MCF 10A (cell line): ENCODE measurements at regions not wholly inside any gene's neighbourhood (a gene's known extent, or its start where the extent isn't known, plus 50 kb on each side); places are given as distances from the start of the nearest gene placed in this dataset.

Source experiments
- BruUV-seq: library from RNA; stranded (reverse); fragments of 400-500 nt; replicated peaks from 2 replicates; lab custom pipeline; 2021; lab: Mats Ljungman, UMichigan
- CTCF ChIA-PET: fragments of 300-600 bp; sonication (Branson Sonifier 250); formaldehyde crosslinking; extraction: SDS; loops from one replicate; lab custom pipeline; 2021; ENCODE audit warnings: antibody characterized with exemption, inconsistent platforms; lab: Yijun Ruan, JAX
- POLR2A ChIA-PET: fragments of 300-600, 350-650 bp; sonication (Branson Sonifier 250); formaldehyde crosslinking; extraction: SDS; loops from one replicate; lab custom pipeline; 2020; ENCODE audit warnings: antibody characterized with exemption, inconsistent platforms; lab: Yijun Ruan, JAX
- DNase-seq: peaks from one replicate; pipeline ENCODE4 v3.0.0-alpha.2; 2018; ENCODE audit not compliant: unreplicated experiment
- H3K27ac Mint-ChIP-seq: one replicate; pipeline ENCODE4 v1.8.0; 2022; ENCODE audit warnings: mild to moderate bottlenecking, low read depth, mixed read lengths; ENCODE audit not compliant: unreplicated experiment
- H3K27me3 Mint-ChIP-seq: one replicate; pipeline ENCODE4 v1.8.0; 2022; ENCODE audit warnings: mixed read lengths; ENCODE audit not compliant: insufficient read depth, unreplicated experiment
- H3K36me3 Mint-ChIP-seq: one replicate; pipeline ENCODE4 v1.8.0; 2022; ENCODE audit warnings: mild to moderate bottlenecking, moderate library complexity, mixed read lengths; ENCODE audit not compliant: insufficient read depth, unreplicated experiment
- H3K4me1 Mint-ChIP-seq: one replicate; pipeline ENCODE4 v1.8.0; 2022; ENCODE audit warnings: mixed read lengths; ENCODE audit not compliant: insufficient read depth, unreplicated experiment
- H3K4me3 Mint-ChIP-seq: one replicate; pipeline ENCODE4 v1.8.0; 2022; ENCODE audit warnings: mild to moderate bottlenecking, moderate library complexity, mixed read lengths; ENCODE audit not compliant: unreplicated experiment
- H3K9me3 Mint-ChIP-seq: one replicate; pipeline ENCODE4 v1.8.0; 2022; ENCODE audit warnings: mixed read lengths; ENCODE audit not compliant: unreplicated experiment
- CTCF ChIP-seq: fragments of 200-600 bp; IDR thresholded peaks from one replicate; pipeline ENCODE4 v1.8.0; 2022; ENCODE audit warnings: antibody characterized with exemption, mild to moderate bottlenecking; ENCODE audit not compliant: unreplicated experiment
- intact Hi-C: fragments of 100-400 bp; cut with micrococcal nuclease; formaldehyde crosslinking; loops from 2 replicates; pipeline ENCODE4 v1.14.1; 2022

GRCh38 chr6:92944132-92944531 lies 475.2 kb downstream of the EPHA7 start:
- ChIA-PET CTCF (interaction anchor here (0.6 kb wide), 1 partner anchor 165 kb away, joined by 4 read pairs; no protein-coding TSS in a partner anchor), POLR2A (no interaction called here)
- DNase-seq = no peak
- H3K9me3 Mint-ChIP-seq = no peaks in the 10 kb centered on the region
- intact Hi-C loops = no loop called here
- no peaks in the 10 kb centered on the region for H3K4me1 Mint-ChIP-seq
- BruUV-seq = no TSS peak
- no peak overlapping the region for H3K4me3 Mint-ChIP-seq
- no peak overlapping the region for H3K27ac Mint-ChIP-seq
- H3K36me3 Mint-ChIP-seq = no peaks in the 10 kb centered on the region
- no peaks in the 10 kb centered on the region for H3K27me3 Mint-ChIP-seq
- TF ChIP-seq CTCF = no peak

- Mint-ChIP-seq H3K9me3 (no peaks in the 10 kb centered on the region), H3K4me1 (no peaks in the 10 kb centered on the region), H3K4me3 (no peak overlapping the region), H3K36me3 (no peaks in the 10 kb centered on the region), H3K27ac (no peak overlapping the region), H3K27me3 (no peaks in the 10 kb centered on the region)
- BruUV-seq = no TSS peak
- TF ChIP-seq CTCF = no peak
- DNase-seq = peak; percentile 1
- ChIA-PET CTCF (interaction anchor here (0.6 to 0.7 kb wide), 2 partner anchors 10 to 1616 kb away, joined by 3 read pairs; no protein-coding TSS in a partner anchor), POLR2A (no interaction called here)
- intact Hi-C loops = no loop called here
Observed at GRCh38 chr6:92942549-92942948, 476.8 kb downstream of the EPHA7 start.

- POLR2A ChIA-PET = no interaction called here
- no peaks in the 10 kb centered on the region for H3K36me3 Mint-ChIP-seq
- no peak for DNase-seq
- no peak for TF ChIP-seq CTCF
- no peaks in the 10 kb centered on the region for H3K4me1 Mint-ChIP-seq
- CTCF ChIA-PET = no interaction called here
- H3K27ac Mint-ChIP-seq = no peak overlapping the region
- peaks cover 16% of the 10 kb centered on the region for H3K9me3 Mint-ChIP-seq
- no peak overlapping the region for H3K4me3 Mint-ChIP-seq
- H3K27me3 Mint-ChIP-seq = no peaks in the 10 kb centered on the region
- no TSS peak for BruUV-seq
- intact Hi-C loops = no loop called here
Observed at GRCh38 chr6:92934625-92935024, 484.7 kb downstream of the EPHA7 start.

GRCh38 chr6:92930171-92930570 lies 489.2 kb downstream of the EPHA7 start:
- Mint-ChIP-seq H3K27me3 (no peaks in the 10 kb centered on the region), H3K36me3 (no peaks in the 10 kb centered on the region), H3K4me1 (no peaks in the 10 kb centered on the region), H3K27ac (no peak overlapping the region), H3K9me3 (peaks cover 13% of the 10 kb centered on the region), H3K4me3 (no peak overlapping the region)
- intact Hi-C loops = no loop called here
- no TSS peak for BruUV-seq
- no peak for TF ChIP-seq CTCF
- CTCF ChIA-PET = interaction anchor here (1.1 kb wide), 1 partner anchor 11 kb away, joined by 3 read pairs; no protein-coding TSS in a partner anchor
- POLR2A ChIA-PET = no interaction called here
- DNase-seq = no peak
